ENCODE measurements at regions not wholly inside any gene's neighbourhood (a gene's known extent, or its start where the extent isn't known, plus 50 kb on each side); places are given as distances from the start of the nearest gene placed in this dataset.

GRCh38 chr4:166414431-166414830 lies 541.4 kb downstream of the TLL1 start:
- no TSS peak for BruUV-seq (replicated peaks)
- no peak overlapping the region for H3K9ac ChIP-seq (ENCODE audit: insufficient read depth in 1 of 2, low read depth in 2 of 2, low read length in 2 of 2)
- POLR2A ChIA-PET = no interaction called here

More at GRCh38 chr4:166414431-166414830, 541.4 kb downstream of the TLL1 start:
- TF ChIP-seq TAF9B (IDR thresholded peaks at IDR 0.05; ENCODE audit: partially characterized antibody) (no peak), ZNF282 (CRISPR knock-in tag; IDR thresholded peaks at IDR 0.05) (no peak), ZFX (CRISPR knock-in tag; IDR thresholded peaks at IDR 0.05) (no peak), ZNF146 (CRISPR knock-in tag; IDR thresholded peaks at IDR 0.05; ENCODE audit: unreplicated experiment) (no peak), RB1 (IDR thresholded peaks at IDR 0.05; ENCODE audit: low read depth) (no peak), SMAD4 (CRISPR knock-in tag; conservative IDR thresholded peaks at IDR 0.05) (no peak), ZNF274 (IDR thresholded peaks at IDR 0.05; ENCODE audit: borderline replicate concordance, low read depth, low read length) (no peak), TRIM28 (IDR thresholded peaks at IDR 0.05) (no peak), THAP12 (CRISPR knock-in tag; IDR thresholded peaks at IDR 0.05) (no peak), E2F5 (CRISPR knock-in tag; IDR thresholded peaks at IDR 0.05) (no peak), SMAD2 (IDR thresholded peaks at IDR 0.05; ENCODE audit: low read depth, low read length) (no peak), ZSCAN29 (IDR thresholded peaks at IDR 0.05) (no peak), TEAD1 (CRISPR knock-in tag; IDR thresholded peaks at IDR 0.05) (no peak)
- Histone ChIP-seq H3K36me3 (ENCODE audit: control insufficient read depth, insufficient read depth, low read length) (no peaks in the 10 kb centered on the region), H4K20me1 (replicated peaks; ENCODE audit: control insufficient read depth, insufficient read depth, low read length) (no peaks in the 10 kb centered on the region), H3K27me3 (ENCODE audit: control insufficient read depth in 2 of 2, insufficient read depth in 2 of 2, low read length in 2 of 2) (no peaks in the 10 kb centered on the region), H3K27ac (ENCODE audit: extremely low read depth, low read depth, low read length) (no peak overlapping the region), H3K4me3 (no peak overlapping the region), H2AFZ (ENCODE audit: low read depth, low read length) (no peak overlapping the region), H3K79me2 (ENCODE audit: control insufficient read depth, insufficient read depth, low read length) (no peaks in the 10 kb centered on the region), H3K9me1 (ENCODE audit: control insufficient read depth, insufficient read depth, low read length) (no peaks in the 10 kb centered on the region), H3K4me1 (replicated peaks in 1 of 2; ENCODE audit: control insufficient read depth in 2 of 2, insufficient read depth in 2 of 2, low read length in 2 of 2) (no peaks in the 10 kb centered on the region), H3K4me2 (ENCODE audit: insufficient read depth, low read length) (no peak overlapping the region), H3K9me3 (replicated peaks; ENCODE audit: control insufficient read depth, insufficient read depth, low read depth, low read length) (no peaks in the 10 kb centered on the region)
- in situ Hi-C loops (cut with MboI) = no loop called here
- FAIRE-seq = no peak
- intact Hi-C loops (cut with micrococcal nuclease) = no loop called here
- ATAC-seq = no peak
- CTCF ChIA-PET (ENCODE audit: low intra/inter-chr PET ratio) = no interaction called here
- 0% methylated on average over 1 of the region's 1 CpG for WGBS (ENCODE audit: insufficient coverage, low coverage, missing lambda C conversion rate)
- no peak for DNase-seq (ENCODE audit: extremely low read depth in 1 of 4, low spot score in 3 of 4)
